Astrocyte of the cerebellum (primary cell): ENCODE measurements at regions not wholly inside any gene's neighbourhood (a gene's known extent, or its start where the extent isn't known, plus 50 kb on each side); places are given as distances from the start of the nearest gene placed in this dataset.

Source experiments
- DNase-seq: peaks from one replicate; pipeline ENCODE4 v3.0.0-alpha.2; 2011; ENCODE audit warnings: low read depth
- H3K4me3 ChIP-seq: 2 replicates; pipeline ENCODE4 v1.5.1; 2011; ENCODE audit warnings: mild to moderate bottlenecking, low read depth, low read length, moderate library complexity
- CTCF ChIP-seq: IDR thresholded peaks from 2 replicates; pipeline ENCODE4 v1.5.1; 2012; ENCODE audit warnings: low read length, low read depth, moderate library complexity, mild to moderate bottlenecking; ENCODE audit errors: missing control alignments
- in situ Hi-C: cut with HindIII; loops from 2 replicates; pipeline ENCODE4 v1.10.0; 2017; ENCODE audit warnings: low sequenced_read_pairs

DNA sequence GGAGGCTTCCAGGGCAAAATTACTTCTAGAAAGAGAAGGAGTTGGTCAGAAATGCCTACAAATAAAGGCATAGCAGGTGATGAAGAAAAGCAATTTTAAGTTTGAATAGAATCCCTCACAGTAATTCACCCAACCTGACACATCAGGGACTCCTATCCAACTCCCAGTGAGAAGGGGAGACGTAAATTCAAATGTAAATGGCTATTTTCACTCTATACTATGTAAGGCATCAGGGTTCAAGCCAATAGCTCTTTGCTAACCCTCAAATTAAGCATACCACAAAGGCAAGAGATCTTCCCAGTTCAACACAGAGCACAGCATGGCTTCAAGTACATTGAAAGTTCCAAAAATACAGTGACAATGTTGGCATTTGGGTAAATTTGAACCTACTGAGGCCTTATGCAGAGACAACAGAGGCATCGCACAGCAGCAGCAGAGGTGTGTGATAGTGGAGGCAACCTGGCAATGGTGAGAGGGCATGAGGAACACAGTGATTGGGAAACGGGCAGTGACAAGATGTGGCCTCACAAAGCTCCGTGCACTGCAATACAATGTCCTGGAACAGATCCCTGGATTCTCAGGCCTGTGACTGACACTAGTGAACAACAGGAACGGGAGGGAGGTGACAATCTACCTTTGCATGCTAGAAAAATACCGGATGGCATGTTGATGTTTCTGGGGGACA, 95.7 kb downstream of the VSTM2A start:
- no peak overlapping the region for H3K4me3 ChIP-seq
- no peak for DNase-seq
- no peak for TF ChIP-seq CTCF
- in situ Hi-C loops = no loop called here

- in situ Hi-C loops = no loop called here
- DNase-seq = no peak
- H3K4me3 ChIP-seq = no peak overlapping the region
- TF ChIP-seq CTCF = no peak
Measured at GRCh38 chr7:54632696-54633095, 90.5 kb downstream of the VSTM2A start.

- no peak for DNase-seq
- in situ Hi-C loops = no loop called here
- TF ChIP-seq CTCF = no peak
- no peak overlapping the region for H3K4me3 ChIP-seq
Measured at GRCh38 chr7:54629771-54630170, 87.6 kb downstream of the VSTM2A start.

DNA sequence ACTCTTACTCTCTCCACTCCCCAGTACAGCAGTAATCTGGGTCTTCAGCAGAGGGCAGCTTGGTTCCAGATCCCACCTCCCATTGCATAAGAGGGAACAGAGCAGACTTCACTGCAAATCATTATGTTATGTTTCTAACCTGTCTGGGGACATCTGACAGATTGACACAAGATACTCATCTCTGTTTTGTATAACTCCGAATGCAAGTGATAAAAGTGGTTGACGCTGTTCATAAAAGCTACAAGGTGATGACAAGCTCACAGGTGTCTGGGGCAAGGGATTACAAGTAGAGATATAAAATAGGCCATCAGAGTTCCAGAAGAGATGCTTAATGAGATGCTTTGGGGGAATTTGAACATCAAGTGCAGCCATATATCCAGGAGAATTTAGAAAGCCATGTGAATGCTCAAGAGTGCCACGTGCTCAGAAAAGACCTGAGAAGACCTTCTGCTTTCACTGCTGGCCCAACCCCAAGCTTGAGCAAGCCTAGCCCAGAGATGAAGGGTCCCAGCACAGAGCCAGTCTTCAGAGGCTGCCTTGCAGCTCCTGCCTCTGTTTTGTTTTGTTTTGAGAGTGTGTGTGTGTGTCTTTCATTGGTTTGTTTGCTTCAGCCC, 80.6 kb downstream of the VSTM2A start:
- no peak overlapping the region for H3K4me3 ChIP-seq
- TF ChIP-seq CTCF = no peak
- no peak for DNase-seq
- in situ Hi-C loops = no loop called here
